PFSK-1 (cell line): ENCODE measurements at regions not wholly inside any gene's neighbourhood (a gene's known extent, or its start where the extent isn't known, plus 50 kb on each side); places are given as distances from the start of the nearest gene placed in this dataset.

Source experiments
- POLR2AphosphoS5 ChIP-seq: IDR thresholded peaks from 2 replicates; pipeline ENCODE4 v1.6.1; 2012; ENCODE audit warnings: low read depth, mild to moderate bottlenecking, control low read depth, low read length, moderate library complexity
- SIN3A ChIP-seq: IDR thresholded peaks from 2 replicates; pipeline ENCODE4 v1.6.1; 2012; ENCODE audit warnings: mild to moderate bottlenecking, low read length, moderate library complexity, borderline replicate concordance; ENCODE audit not compliant: insufficient read depth
- TF ChIP-seq, protein P1 (sequence below), 2 experiments: IDR thresholded peaks; 2 replicates each; pipeline versions ENCODE4 v1.6.1 to v1.8.0; 2011 to 2012; ENCODE audit warnings: low read depth in 2 of 2, low read length in 2 of 2, control low read depth in 1 of 2, inconsistent platforms in 1 of 2, mild to moderate bottlenecking in 1 of 2, moderate library complexity in 1 of 2; ENCODE audit not compliant: insufficient read depth in 1 of 2

DNA sequence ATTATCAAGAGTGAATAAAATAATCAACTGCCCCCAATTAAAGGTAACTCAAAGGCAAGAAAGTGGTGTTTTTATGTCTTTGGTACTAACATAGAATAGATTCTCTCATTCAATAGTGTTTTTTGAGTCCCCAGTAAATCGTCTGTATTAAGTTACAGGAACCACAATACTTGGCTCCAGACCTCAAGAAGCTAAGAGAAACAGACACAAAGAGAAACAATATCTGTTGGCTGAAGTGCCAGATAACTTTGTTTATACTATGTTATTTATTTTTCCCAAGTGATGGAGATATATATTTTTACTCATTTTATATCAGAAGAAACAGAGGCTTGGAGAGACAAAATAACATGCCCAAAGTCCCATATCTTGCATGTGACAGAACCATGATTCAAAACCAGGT is 201.7 kb upstream of the HNRNPA3 start:
- no peak for TF ChIP-seq POLR2AphosphoS5
- TF ChIP-seq, protein P1, sequence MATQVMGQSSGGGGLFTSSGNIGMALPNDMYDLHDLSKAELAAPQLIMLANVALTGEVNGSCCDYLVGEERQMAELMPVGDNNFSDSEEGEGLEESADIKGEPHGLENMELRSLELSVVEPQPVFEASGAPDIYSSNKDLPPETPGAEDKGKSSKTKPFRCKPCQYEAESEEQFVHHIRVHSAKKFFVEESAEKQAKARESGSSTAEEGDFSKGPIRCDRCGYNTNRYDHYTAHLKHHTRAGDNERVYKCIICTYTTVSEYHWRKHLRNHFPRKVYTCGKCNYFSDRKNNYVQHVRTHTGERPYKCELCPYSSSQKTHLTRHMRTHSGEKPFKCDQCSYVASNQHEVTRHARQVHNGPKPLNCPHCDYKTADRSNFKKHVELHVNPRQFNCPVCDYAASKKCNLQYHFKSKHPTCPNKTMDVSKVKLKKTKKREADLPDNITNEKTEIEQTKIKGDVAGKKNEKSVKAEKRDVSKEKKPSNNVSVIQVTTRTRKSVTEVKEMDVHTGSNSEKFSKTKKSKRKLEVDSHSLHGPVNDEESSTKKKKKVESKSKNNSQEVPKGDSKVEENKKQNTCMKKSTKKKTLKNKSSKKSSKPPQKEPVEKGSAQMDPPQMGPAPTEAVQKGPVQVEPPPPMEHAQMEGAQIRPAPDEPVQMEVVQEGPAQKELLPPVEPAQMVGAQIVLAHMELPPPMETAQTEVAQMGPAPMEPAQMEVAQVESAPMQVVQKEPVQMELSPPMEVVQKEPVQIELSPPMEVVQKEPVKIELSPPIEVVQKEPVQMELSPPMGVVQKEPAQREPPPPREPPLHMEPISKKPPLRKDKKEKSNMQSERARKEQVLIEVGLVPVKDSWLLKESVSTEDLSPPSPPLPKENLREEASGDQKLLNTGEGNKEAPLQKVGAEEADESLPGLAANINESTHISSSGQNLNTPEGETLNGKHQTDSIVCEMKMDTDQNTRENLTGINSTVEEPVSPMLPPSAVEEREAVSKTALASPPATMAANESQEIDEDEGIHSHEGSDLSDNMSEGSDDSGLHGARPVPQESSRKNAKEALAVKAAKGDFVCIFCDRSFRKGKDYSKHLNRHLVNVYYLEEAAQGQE (IDR thresholded peaks at IDR 0.05; ENCODE audit: insufficient read depth in 1 of 2, low read depth in 2 of 2, low read length in 2 of 2): no peak
- TF ChIP-seq SIN3A: no peak
